T-helper 1 cell (primary cell): ENCODE measurements at regions not wholly inside any gene's neighbourhood (a gene's known extent, or its start where the extent isn't known, plus 50 kb on each side); places are given as distances from the start of the nearest gene placed in this dataset.

Experiments
- DNase-seq, 5 donors: peaks; one replicate each; pipeline ENCODE4 v3.0.0-alpha.2; 2012 to 2020

GRCh38 chr20:24166123-24166381 lies 177.5 kb upstream of the GGTLC1 start:
- DNase-seq: no peak

- DNase-seq: no peak
These were observed 176.9 kb upstream of the GGTLC1 start for GRCh38 chr20:24165301-24166122.

GRCh38 chr20:24164360-24164759 lies 175.8 kb upstream of the GGTLC1 start:
- peak in 2 of 5 donors; percentile 9 to 15 for DNase-seq

GRCh38 chr20:24163506-24163905 lies 174.9 kb upstream of the GGTLC1 start:
- no peak for DNase-seq

GRCh38 chr20:24160563-24161281 lies 172.1 kb upstream of the GGTLC1 start:
- peak in 1 of 5 donors; percentile 27 for DNase-seq

- DNase-seq: no peak
These were observed 169.7 kb upstream of the GGTLC1 start for GRCh38 chr20:24158281-24158680.

- peak in 1 of 5 donors; percentile 51 for DNase-seq
These were observed 168.6 kb upstream of the GGTLC1 start for GRCh38 chr20:24157213-24157612.

- no peak for DNase-seq
These were observed 164.8 kb upstream of the GGTLC1 start for GRCh38 chr20:24153101-24154040.

- DNase-seq: no peak
These were observed 163.2 kb upstream of the GGTLC1 start for GRCh38 chr20:24151621-24152294.

- DNase-seq: no peak
These were observed 161.8 kb upstream of the GGTLC1 start for GRCh38 chr20:24150406-24150805.

GRCh38 chr20:24149881-24150307 lies 161.3 kb upstream of the GGTLC1 start:
- DNase-seq: no peak

GRCh38 chr20:24149175-24149574 lies 160.6 kb upstream of the GGTLC1 start:
- DNase-seq: no peak

- peak in 1 of 5 donors; percentile 64 for DNase-seq
These were observed 159.8 kb upstream of the GGTLC1 start for GRCh38 chr20:24148372-24148771.

- DNase-seq: no peak
These were observed 159.4 kb upstream of the GGTLC1 start for GRCh38 chr20:24147961-24148360.

- no peak for DNase-seq
These were observed 158.9 kb upstream of the GGTLC1 start for GRCh38 chr20:24147479-24147878.

- DNase-seq: no peak
These were observed 157.7 kb upstream of the GGTLC1 start for GRCh38 chr20:24146231-24146634.

- DNase-seq: no peak
These were observed 155.8 kb upstream of the GGTLC1 start for GRCh38 chr20:24144371-24144770.

GRCh38 chr20:24141111-24141510 lies 152.5 kb upstream of the GGTLC1 start:
- DNase-seq: no peak

GRCh38 chr20:24139846-24140245 lies 151.3 kb upstream of the GGTLC1 start:
- DNase-seq: no peak

- no peak for DNase-seq
These were observed 150.4 kb upstream of the GGTLC1 start for GRCh38 chr20:24138951-24139350.

GRCh38 chr20:24138196-24138857 lies 149.7 kb upstream of the GGTLC1 start:
- DNase-seq: no peak

GRCh38 chr20:24136659-24137246 lies 148.2 kb upstream of the GGTLC1 start:
- DNase-seq: no peak
